NCI-H187 treated with DMSO at 0.1 percent for 48 hours (cell line): ENCODE measurements at regions not wholly inside any gene's neighbourhood (a gene's known extent, or its start where the extent isn't known, plus 50 kb on each side); places are given as distances from the start of the nearest gene placed in this dataset.

Experiments used
- DNase-seq: peaks from one replicate; lab custom pipeline; 2025; lab: John Stamatoyannopoulos, UW

- no peak for DNase-seq
Measured at GRCh38 chr15:66832664-66833063, 130.6 kb downstream of the SMAD6 start.

GRCh38 chr15:66833371-66833770 lies 131.3 kb downstream of the SMAD6 start:
- DNase-seq, result no peak

GRCh38 chr15:66833803-66834202 lies 131.8 kb downstream of the SMAD6 start:
- no peak for DNase-seq

- no peak for DNase-seq
Measured at GRCh38 chr15:66834881-66835878, 133.1 kb downstream of the SMAD6 start.

- no peak for DNase-seq
Measured at GRCh38 chr15:66836231-66837030, 134.4 kb downstream of the SMAD6 start.

- DNase-seq, result no peak
Measured at GRCh38 chr15:66838202-66838601, 136.2 kb downstream of the SMAD6 start.

- no peak for DNase-seq
Measured at GRCh38 chr15:66838671-66839239, 136.7 kb downstream of the SMAD6 start.

GRCh38 chr15:66839506-66840112 lies 137.6 kb downstream of the SMAD6 start:
- no peak for DNase-seq

- no peak for DNase-seq
Measured at GRCh38 chr15:66840615-66841390, 138.8 kb downstream of the SMAD6 start.

GRCh38 chr15:66841953-66842681 lies 140.1 kb downstream of the SMAD6 start:
- no peak for DNase-seq

GRCh38 chr15:66842710-66843441 lies 140.8 kb downstream of the SMAD6 start:
- DNase-seq, result no peak

- no peak for DNase-seq
Measured at GRCh38 chr15:66843581-66843980, 141.5 kb downstream of the SMAD6 start.

- no peak for DNase-seq
Measured at GRCh38 chr15:66844041-66844746, 142.2 kb downstream of the SMAD6 start.

GRCh38 chr15:66844747-66845145 lies 142.7 kb downstream of the SMAD6 start:
- DNase-seq, result no peak

GRCh38 chr15:66845266-66845785 lies 143.3 kb downstream of the SMAD6 start:
- no peak for DNase-seq

- no peak for DNase-seq
Measured at GRCh38 chr15:66846031-66846430, 144.0 kb downstream of the SMAD6 start.

- no peak for DNase-seq
Measured at GRCh38 chr15:66846811-66847210, 144.8 kb downstream of the SMAD6 start.

GRCh38 chr15:66847565-66847991 lies 145.5 kb downstream of the SMAD6 start:
- no peak for DNase-seq

- no peak for DNase-seq
Measured at GRCh38 chr15:66848116-66848515, 146.1 kb downstream of the SMAD6 start.
